Small intestine (tissue), 7 donors: ENCODE measurements at regions not wholly inside any gene's neighbourhood (a gene's known extent, or its start where the extent isn't known, plus 50 kb on each side); places are given as distances from the start of the nearest gene placed in this dataset.

Experiments
- DNase-seq, 2 donors: peaks; one replicate each; pipeline versions ENCODE4 v3.0.0 to v3.0.0-alpha.2; 2013
- FAIRE-seq: peaks from 2 replicates; lab custom pipeline; 2012; peaks lifted over from hg19 to GRCh38; lab: Jason Lieb, UNC
- H3K27ac ChIP-seq, 3 donors: one replicate each; pipeline ENCODE4 v1.5.1; 2013; ENCODE audit warnings: low read length in 2 of 3, mild to moderate bottlenecking in 2 of 3, control low read depth in 1 of 3, inconsistent platforms in 1 of 3, low read depth in 1 of 3, moderate library complexity in 1 of 3
- H3K27me3 ChIP-seq, 3 donors: one replicate each; pipeline ENCODE4 v1.6.1; 2013; ENCODE audit warnings: low read length in 3 of 3, inconsistent platforms in 1 of 3; ENCODE audit not compliant: control insufficient read depth in 3 of 3, insufficient read depth in 3 of 3
- H3K36me3 ChIP-seq, 3 donors: one replicate each; pipeline ENCODE4 v1.6.1; 2013; ENCODE audit warnings: low read length in 3 of 3, inconsistent platforms in 1 of 3, low read depth in 1 of 3, mild to moderate bottlenecking in 1 of 3, moderate library complexity in 1 of 3; ENCODE audit not compliant: control insufficient read depth in 3 of 3, insufficient read depth in 2 of 3
- H3K4me1 ChIP-seq, 3 donors: one replicate each; pipeline ENCODE4 v1.6.1; 2013; ENCODE audit warnings: low read length in 2 of 3, inconsistent platforms in 1 of 3, low read depth in 1 of 3, mild to moderate bottlenecking in 1 of 3, moderate library complexity in 1 of 3; ENCODE audit not compliant: control insufficient read depth in 3 of 3, insufficient read depth in 2 of 3
- H3K4me3 ChIP-seq, 3 donors: one replicate each; pipeline ENCODE4 v1.5.1; 2013; ENCODE audit warnings: low read length in 3 of 3, control low read depth in 1 of 3, inconsistent platforms in 1 of 3, low read depth in 1 of 3, mild to moderate bottlenecking in 1 of 3, moderate library complexity in 1 of 3
- H3K9me3 ChIP-seq, 2 donors: one replicate each; pipeline ENCODE4 v1.6.1; 2013; ENCODE audit warnings: low read depth in 1 of 2, low read length in 1 of 2; ENCODE audit not compliant: control insufficient read depth in 2 of 2, insufficient read depth in 1 of 2
- WGBS, 3 donors: extraction: QIAGEN DNeasy Blood & Tissue Kit; methylation state at CpG; one replicate each; pipeline ENCODE4 v1.1.7; 2013; 5-methylcytosine and 5-hydroxymethylcytosine counted together
- donor health status: healthy with polysubstance abuse.
- donor health status: control.
- donor health status: control.
- donor health status: Bipolar disorder and iron deficiency.
- donor health status: healthy.

DNA sequence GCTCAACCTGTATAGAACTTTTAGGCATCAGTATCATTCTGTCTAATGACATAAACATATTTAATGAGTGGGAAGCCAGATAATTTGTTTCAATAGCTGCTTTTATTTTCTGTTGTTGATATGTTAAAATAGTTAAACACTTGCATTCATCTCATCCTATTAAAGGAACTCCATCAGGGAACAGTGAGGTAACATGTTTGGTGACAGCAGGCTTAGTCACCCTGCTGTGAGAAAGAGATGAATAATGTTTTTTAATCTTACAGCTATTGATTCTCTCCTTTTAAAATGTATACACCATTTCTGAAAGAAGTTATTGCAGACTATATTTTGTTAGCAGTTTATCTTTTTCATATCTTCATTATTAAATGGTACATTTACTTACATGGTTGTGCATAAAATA, 123.3 kb upstream of the CWC22 start:
- DNase-seq (no peak), FAIRE-seq (no peak)
- Histone ChIP-seq H3K4me3 (no peak overlapping the region), H3K27me3 (no peaks in the 10 kb centered on the region), H3K9me3 (no peaks in the 10 kb centered on the region), H3K27ac (no peak overlapping the region), H3K36me3 (no peaks in the 10 kb centered on the region), H3K4me1 (no peaks in the 10 kb centered on the region)

GRCh38 chr2:180128861-180129260, 121.8 kb upstream of the CWC22 start:
- FAIRE-seq, result no peak
- WGBS, 3 donors, result 80 to 91% (median 86%) methylated on average over 2 of the region's 2 CpGs

DNA sequence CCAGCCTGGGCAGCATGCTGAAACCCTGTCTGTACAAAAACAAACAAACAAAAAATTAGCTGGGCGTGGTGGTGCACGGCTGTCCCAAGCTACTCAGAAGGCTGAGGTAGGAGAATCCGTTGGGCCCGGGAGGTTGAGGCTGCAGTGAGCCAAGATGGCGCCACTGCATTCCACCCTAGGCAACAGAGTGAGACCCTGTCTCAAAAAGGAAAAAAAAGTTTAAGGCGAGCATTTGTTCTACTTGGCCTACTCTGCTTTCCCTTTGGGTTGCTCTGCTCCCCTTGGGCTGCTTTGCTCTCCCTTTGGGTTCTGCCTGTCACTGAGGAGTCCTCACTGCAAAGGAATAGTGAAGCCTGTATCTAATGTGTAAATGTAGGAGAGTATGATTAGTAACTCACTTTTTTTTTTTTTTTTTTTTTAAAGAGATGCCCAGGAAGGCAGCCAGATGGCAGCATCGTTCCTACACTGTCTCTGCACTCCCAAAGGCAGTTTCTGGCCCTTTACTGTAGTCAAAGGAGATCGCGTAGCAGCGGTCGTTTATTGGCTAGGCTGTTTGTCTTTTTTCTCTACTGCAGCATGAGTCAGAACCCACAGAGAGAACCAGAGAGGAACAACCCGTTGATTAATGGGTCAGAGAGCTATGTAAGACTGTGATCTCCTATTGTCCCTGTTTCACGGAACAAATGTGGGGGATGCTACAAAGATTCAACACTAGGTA, 118.3 kb upstream of the CWC22 start:
- H3K27ac ChIP-seq, result no peak overlapping the region
- H3K4me1 ChIP-seq, result no peaks in the 10 kb centered on the region
- no peaks in the 10 kb centered on the region for H3K9me3 ChIP-seq
- no peaks in the 10 kb centered on the region for H3K27me3 ChIP-seq
- no peak for FAIRE-seq
- DNase-seq, result peak; percentile 44 to 65
- no peak overlapping the region for H3K4me3 ChIP-seq
- WGBS, 3 donors, result 17 to 31% (median 22%) methylated on average over 13 of the region's 13 CpGs
- no peaks in the 10 kb centered on the region for H3K36me3 ChIP-seq

More at GRCh38 chr2:180128861-180129260, 121.8 kb upstream of the CWC22 start:
- Histone ChIP-seq H3K9me3 (no peaks in the 10 kb centered on the region), H3K36me3 (no peaks in the 10 kb centered on the region), H3K27ac (no peak overlapping the region), H3K4me1 (no peaks in the 10 kb centered on the region), H3K4me3 (no peak overlapping the region), H3K27me3 (no peaks in the 10 kb centered on the region)
- DNase-seq, result no peak

DNA sequence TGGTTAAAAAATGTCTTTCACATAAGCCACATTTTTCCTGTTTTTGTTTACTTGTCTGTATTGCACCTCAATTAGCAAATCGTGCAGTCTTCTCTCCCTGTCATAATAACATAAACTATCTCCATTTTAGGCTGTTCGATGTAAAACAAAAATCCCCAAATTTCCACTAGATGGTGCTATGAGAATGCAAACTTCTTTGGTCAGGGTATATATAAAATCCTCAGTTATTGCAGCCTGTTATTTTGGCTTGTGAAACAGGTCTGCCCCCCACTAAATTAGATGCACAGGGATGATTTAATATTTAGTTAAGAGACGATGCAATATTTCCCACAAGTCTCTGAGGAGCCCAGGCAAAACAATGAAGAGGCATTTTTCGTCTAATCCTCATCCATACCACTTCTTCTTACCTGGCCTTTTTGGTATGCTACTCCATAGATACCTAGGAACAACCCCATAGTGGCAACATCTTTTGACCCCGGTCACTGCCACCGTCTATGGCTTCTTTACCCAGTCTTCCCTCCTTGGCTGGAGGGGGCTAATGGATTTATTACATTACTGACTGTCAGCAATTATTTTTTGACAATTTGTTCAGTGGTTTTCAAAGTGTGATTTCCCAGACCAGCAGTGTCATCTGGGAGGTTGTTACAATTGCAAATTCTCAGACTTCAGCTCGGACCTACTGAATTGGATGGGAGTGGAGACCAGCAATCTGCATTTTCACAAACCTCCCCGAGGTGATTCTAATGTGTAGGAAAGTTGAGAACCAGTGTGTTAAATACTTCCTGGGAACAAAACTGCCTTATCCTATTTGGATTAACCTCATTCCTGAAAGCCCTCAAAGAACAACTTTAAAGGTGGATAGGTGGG, 117.4 kb upstream of the CWC22 start:
- H3K9me3 ChIP-seq, result no peaks in the 10 kb centered on the region
- peak; percentile 49 to 55 for DNase-seq
- H3K27ac ChIP-seq, result no peak overlapping the region
- WGBS, 3 donors, result 18 to 25% (median 18%) methylated on average over 8 of the region's 8 CpGs
- no peaks in the 10 kb centered on the region for H3K36me3 ChIP-seq
- H3K4me1 ChIP-seq, result no peaks in the 10 kb centered on the region
- FAIRE-seq, result no peak
- no peaks in the 10 kb centered on the region for H3K27me3 ChIP-seq
- no peak overlapping the region for H3K4me3 ChIP-seq

GRCh38 chr2:180122874-180123273, 115.8 kb upstream of the CWC22 start:
- WGBS, 3 donors, result 50 to 77% (median 62%) methylated on average over 2 of the region's 2 CpGs
- Histone ChIP-seq H3K4me1 (no peaks in the 10 kb centered on the region), H3K27me3 (no peaks in the 10 kb centered on the region), H3K36me3 (no peaks in the 10 kb centered on the region), H3K9me3 (no peaks in the 10 kb centered on the region), H3K4me3 (no peak overlapping the region), H3K27ac (no peak overlapping the region)
- DNase-seq, result no peak
- no peak for FAIRE-seq

DNA sequence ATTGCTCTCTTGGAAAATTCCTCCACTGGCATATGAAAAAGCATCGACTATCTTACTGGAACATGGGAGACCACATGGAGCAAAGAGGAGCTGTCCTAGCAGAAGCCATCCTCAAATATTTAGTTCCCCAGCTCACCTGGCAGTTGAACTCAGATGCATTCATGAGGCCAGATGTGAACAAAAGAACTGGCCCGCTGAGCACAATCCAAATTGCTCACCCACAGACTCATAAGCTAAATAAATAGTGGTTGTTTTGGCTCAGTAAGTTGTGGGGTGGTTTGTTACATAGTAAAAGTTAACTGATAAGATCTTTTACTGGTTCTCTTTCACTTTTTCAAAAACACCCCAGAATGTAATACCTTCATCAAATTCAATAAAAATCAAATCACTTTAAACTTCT, 108.6 kb upstream of the CWC22 start:
- WGBS, 3 donors, result 69 to 84% (median 77%) methylated on average over 2 of the region's 2 CpGs
- Histone ChIP-seq H3K27ac (no peak overlapping the region), H3K4me3 (no peak overlapping the region), H3K27me3 (no peaks in the 10 kb centered on the region), H3K9me3 (no peaks in the 10 kb centered on the region), H3K4me1 (no peaks in the 10 kb centered on the region), H3K36me3 (no peaks in the 10 kb centered on the region)
- no peak for DNase-seq
- FAIRE-seq, result no peak

- no peak overlapping the region for H3K27ac ChIP-seq
- H3K4me3 ChIP-seq, result no peak overlapping the region
- 7 to 73% (median 43%) methylated on average over 2 of the region's 2 CpGs for WGBS, 3 donors
- H3K9me3 ChIP-seq, result no peaks in the 10 kb centered on the region
- no peak for FAIRE-seq
- H3K36me3 ChIP-seq, result no peaks in the 10 kb centered on the region
- DNase-seq, result no peak
- H3K27me3 ChIP-seq, result no peaks in the 10 kb centered on the region
- H3K4me1 ChIP-seq, result no peaks in the 10 kb centered on the region
Observed at GRCh38 chr2:180115269-180115668, 108.2 kb upstream of the CWC22 start.

- Histone ChIP-seq H3K27me3 (no peaks in the 10 kb centered on the region), H3K4me1 (no peaks in the 10 kb centered on the region), H3K9me3 (no peaks in the 10 kb centered on the region), H3K36me3 (no peaks in the 10 kb centered on the region), H3K27ac (no peak overlapping the region), H3K4me3 (no peak overlapping the region)
- no peak for FAIRE-seq
- 70 to 79% (median 76%) methylated on average over 1 of the region's 1 CpG for WGBS, 3 donors
- DNase-seq, result no peak
Observed at GRCh38 chr2:180111901-180112300, 104.8 kb upstream of the CWC22 start.
